WTC11 (cell line): ENCODE measurements at regions not wholly inside any gene's neighbourhood (a gene's known extent, or its start where the extent isn't known, plus 50 kb on each side); places are given as distances from the start of the nearest gene placed in this dataset.

ENCODE experiments used
- ATAC-seq: fragments of 200-7000 bp; cut with Tn5 transposase; 2 replicates; pipeline ENCODE4 v1.10.0; 2021; ENCODE audit warnings: mild to moderate bottlenecking, moderate library complexity
- CTCF ChIA-PET: fragments of 300-600 bp; sonication (Branson Sonifier 250); formaldehyde crosslinking; loops from one replicate; lab custom pipeline; 2021; ENCODE audit warnings: antibody characterized with exemption; lab: Charles Lee
- POLR2A ChIA-PET: fragments of 350-600 bp; sonication (Branson Sonifier 250); formaldehyde crosslinking; loops from one replicate; lab custom pipeline; 2021; ENCODE audit warnings: antibody characterized with exemption; lab: Charles Lee
- DNase-seq: peaks from one replicate; pipeline ENCODE4 v3.0.0; 2021; ENCODE audit warnings: low spot score
- H3K27ac Mint-ChIP-seq: 2 replicates; pipeline ENCODE4 v1.8.0; 2021; ENCODE audit warnings: mixed read lengths
- H3K27me3 Mint-ChIP-seq: 2 replicates; pipeline ENCODE4 v1.8.0; 2021; ENCODE audit warnings: low read depth, mild to moderate bottlenecking, moderate library complexity, mixed read lengths
- H3K36me3 Mint-ChIP-seq: 2 replicates; pipeline ENCODE4 v1.8.0; 2021; ENCODE audit warnings: mixed read lengths
- H3K4me1 Mint-ChIP-seq: 2 replicates; pipeline ENCODE4 v1.8.0; 2022; ENCODE audit warnings: mixed read lengths
- H3K4me3 Mint-ChIP-seq: 2 replicates; pipeline ENCODE4 v1.8.0; 2021; ENCODE audit warnings: mild to moderate bottlenecking, moderate library complexity, mixed read lengths
- H3K9me3 Mint-ChIP-seq: 2 replicates; pipeline ENCODE4 v1.8.0; 2021; ENCODE audit warnings: mixed read lengths
- E2F5 ChIP-seq: sonication (generic); formaldehyde crosslinking; IDR thresholded peaks from 2 replicates; pipeline ENCODE4 v1.8.1; 2022; ENCODE audit warnings: mild to moderate bottlenecking, moderate library complexity, missing genetic modification reagents
- EMX1 ChIP-seq: fragments of 250-450 bp; sonication (Bioruptor Pico); IDR thresholded peaks from 2 replicates; pipeline ENCODE4 v1.8.0; 2021; ENCODE audit warnings: mild to moderate bottlenecking
- ETV6 ChIP-seq: sonication (generic); formaldehyde crosslinking; IDR thresholded peaks from 2 replicates; pipeline ENCODE4 v1.8.1; 2022; ENCODE audit warnings: mild to moderate bottlenecking, missing genetic modification reagents
- MXD4 ChIP-seq: fragments of 250-450 bp; sonication (Bioruptor Pico); IDR thresholded peaks from 2 replicates; pipeline ENCODE4 v1.8.0; 2021; ENCODE audit warnings: mild to moderate bottlenecking, moderate library complexity, borderline replicate concordance
- MYBL2 ChIP-seq: sonication (generic); formaldehyde crosslinking; IDR thresholded peaks from 2 replicates; pipeline ENCODE4 v1.8.1; 2023; ENCODE audit warnings: mild to moderate bottlenecking, moderate library complexity, missing genetic modification reagents
- PRDM15 ChIP-seq: sonication (generic); formaldehyde crosslinking; IDR thresholded peaks from 2 replicates; pipeline ENCODE4 v1.8.0; 2022; ENCODE audit warnings: missing genetic modification reagents
- SP1 ChIP-seq: sonication (generic); formaldehyde crosslinking; conservative IDR thresholded peaks from 2 replicates; pipeline ENCODE4 v1.8.1; 2022; ENCODE audit warnings: missing genetic modification reagents
- USF1 ChIP-seq: sonication (generic); formaldehyde crosslinking; IDR thresholded peaks from 2 replicates; pipeline ENCODE4 v1.8.0; 2022; ENCODE audit warnings: mild to moderate bottlenecking, missing genetic modification reagents
- ZNF121 ChIP-seq: sonication (generic); formaldehyde crosslinking; IDR thresholded peaks from 2 replicates; pipeline ENCODE4 v1.8.0; 2023; ENCODE audit warnings: missing genetic modification reagents
- ZNF671 ChIP-seq: fragments of 250-450 bp; sonication (Bioruptor Pico); IDR thresholded peaks from 2 replicates; pipeline ENCODE4 v1.8.0; 2021; ENCODE audit warnings: mild to moderate bottlenecking
- TF ChIP-seq, protein P1 (sequence below): sonication (generic); formaldehyde crosslinking; IDR thresholded peaks from 2 replicates; pipeline ENCODE4 v1.8.1; 2023; ENCODE audit warnings: mild to moderate bottlenecking, missing genetic modification reagents
- TF ChIP-seq, protein P2 (sequence below): sonication (generic); formaldehyde crosslinking; IDR thresholded peaks from 2 replicates; pipeline ENCODE4 v1.8.1; 2022; ENCODE audit warnings: missing genetic modification reagents, borderline replicate concordance
- TF ChIP-seq, protein P3 (sequence below): fragments of 250-450 bp; sonication (Bioruptor Pico); IDR thresholded peaks from 2 replicates; pipeline ENCODE4 v1.8.0; 2021; ENCODE audit warnings: mild to moderate bottlenecking

- H3K27me3 Mint-ChIP-seq: no peaks in the 10 kb centered on the region
- H3K27ac Mint-ChIP-seq: no peak overlapping the region
- CTCF ChIA-PET: no interaction called here
These were observed 218.0 kb downstream of the QDPR start for GRCh38 chr4:17293901-17294300.

More at GRCh38 chr4:17293901-17294300, 218.0 kb downstream of the QDPR start:
- POLR2A ChIA-PET: no interaction called here
- H3K9me3 Mint-ChIP-seq: peaks cover 9% of the 10 kb centered on the region
- H3K4me1 Mint-ChIP-seq: no peaks in the 10 kb centered on the region
- no peak for DNase-seq
- no peak for ATAC-seq
- TF ChIP-seq ETV6 (no peak), EMX1 (CRISPR knock-in tag) (no peak), ZNF671 (CRISPR knock-in tag) (no peak), SP1 (CRISPR knock-in tag) (no peak), USF1 (CRISPR knock-in tag) (no peak), ZNF121 (CRISPR knock-in tag) (no peak), E2F5 (CRISPR knock-in tag) (no peak), MXD4 (CRISPR knock-in tag) (no peak), PRDM15 (CRISPR knock-in tag) (no peak), MYBL2 (CRISPR knock-in tag) (no peak)
- TF ChIP-seq, protein P1, sequence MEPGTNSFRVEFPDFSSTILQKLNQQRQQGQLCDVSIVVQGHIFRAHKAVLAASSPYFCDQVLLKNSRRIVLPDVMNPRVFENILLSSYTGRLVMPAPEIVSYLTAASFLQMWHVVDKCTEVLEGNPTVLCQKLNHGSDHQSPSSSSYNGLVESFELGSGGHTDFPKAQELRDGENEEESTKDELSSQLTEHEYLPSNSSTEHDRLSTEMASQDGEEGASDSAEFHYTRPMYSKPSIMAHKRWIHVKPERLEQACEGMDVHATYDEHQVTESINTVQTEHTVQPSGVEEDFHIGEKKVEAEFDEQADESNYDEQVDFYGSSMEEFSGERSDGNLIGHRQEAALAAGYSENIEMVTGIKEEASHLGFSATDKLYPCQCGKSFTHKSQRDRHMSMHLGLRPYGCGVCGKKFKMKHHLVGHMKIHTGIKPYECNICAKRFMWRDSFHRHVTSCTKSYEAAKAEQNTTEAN (CRISPR knock-in tag): no peak
- TF ChIP-seq, protein P2, sequence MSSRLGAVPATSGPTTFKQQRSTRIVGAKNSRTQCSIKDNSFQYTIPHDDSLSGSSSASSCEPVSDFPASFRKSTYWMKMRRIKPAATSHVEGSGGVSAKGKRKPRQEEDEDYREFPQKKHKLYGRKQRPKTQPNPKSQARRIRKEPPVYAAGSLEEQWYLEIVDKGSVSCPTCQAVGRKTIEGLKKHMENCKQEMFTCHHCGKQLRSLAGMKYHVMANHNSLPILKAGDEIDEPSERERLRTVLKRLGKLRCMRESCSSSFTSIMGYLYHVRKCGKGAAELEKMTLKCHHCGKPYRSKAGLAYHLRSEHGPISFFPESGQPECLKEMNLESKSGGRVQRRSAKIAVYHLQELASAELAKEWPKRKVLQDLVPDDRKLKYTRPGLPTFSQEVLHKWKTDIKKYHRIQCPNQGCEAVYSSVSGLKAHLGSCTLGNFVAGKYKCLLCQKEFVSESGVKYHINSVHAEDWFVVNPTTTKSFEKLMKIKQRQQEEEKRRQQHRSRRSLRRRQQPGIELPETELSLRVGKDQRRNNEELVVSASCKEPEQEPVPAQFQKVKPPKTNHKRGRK (CRISPR knock-in tag): no peak
- TF ChIP-seq, protein P3, sequence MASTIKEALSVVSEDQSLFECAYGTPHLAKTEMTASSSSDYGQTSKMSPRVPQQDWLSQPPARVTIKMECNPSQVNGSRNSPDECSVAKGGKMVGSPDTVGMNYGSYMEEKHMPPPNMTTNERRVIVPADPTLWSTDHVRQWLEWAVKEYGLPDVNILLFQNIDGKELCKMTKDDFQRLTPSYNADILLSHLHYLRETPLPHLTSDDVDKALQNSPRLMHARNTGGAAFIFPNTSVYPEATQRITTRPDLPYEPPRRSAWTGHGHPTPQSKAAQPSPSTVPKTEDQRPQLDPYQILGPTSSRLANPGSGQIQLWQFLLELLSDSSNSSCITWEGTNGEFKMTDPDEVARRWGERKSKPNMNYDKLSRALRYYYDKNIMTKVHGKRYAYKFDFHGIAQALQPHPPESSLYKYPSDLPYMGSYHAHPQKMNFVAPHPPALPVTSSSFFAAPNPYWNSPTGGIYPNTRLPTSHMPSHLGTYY (CRISPR knock-in tag): no peak
- TF ChIP-seq, all 79 proteins: peak for 0
- no peak overlapping the region for H3K4me3 Mint-ChIP-seq
- no peaks in the 10 kb centered on the region for H3K36me3 Mint-ChIP-seq
